GM19395 (cell line): ENCODE measurements at regions not wholly inside any gene's neighbourhood (a gene's known extent, or its start where the extent isn't known, plus 50 kb on each side); places are given as distances from the start of the nearest gene placed in this dataset.

Experiments used
- ATAC-seq: cut with Tn5 transposase; IDR thresholded peaks from one replicate; pipeline ENCODE4 v1.9.1; 2021; ENCODE audit warnings: mild to moderate bottlenecking, moderate library complexity; ENCODE audit not compliant: unreplicated experiment

- ATAC-seq: no peak
Measured at GRCh38 chr11:122285070-122285988, 169.3 kb upstream of the BLID start.

GRCh38 chr11:122280870-122281269 lies 164.9 kb upstream of the BLID start:
- ATAC-seq: no peak

GRCh38 chr11:122279194-122279593 lies 163.2 kb upstream of the BLID start:
- no peak for ATAC-seq

- ATAC-seq: no peak
Measured at GRCh38 chr11:122277493-122277892, 161.5 kb upstream of the BLID start.

GRCh38 chr11:122276221-122276620 lies 160.2 kb upstream of the BLID start:
- no peak for ATAC-seq

GRCh38 chr11:122275508-122275907 lies 159.5 kb upstream of the BLID start:
- ATAC-seq: no peak

GRCh38 chr11:122273476-122274191 lies 157.6 kb upstream of the BLID start:
- ATAC-seq: no peak

GRCh38 chr11:122271745-122272144 lies 155.7 kb upstream of the BLID start:
- ATAC-seq: no peak

GRCh38 chr11:122271137-122271536 lies 155.1 kb upstream of the BLID start:
- no peak for ATAC-seq

GRCh38 chr11:122270535-122270934 lies 154.5 kb upstream of the BLID start:
- no peak for ATAC-seq

GRCh38 chr11:122269824-122270223 lies 153.8 kb upstream of the BLID start:
- no peak for ATAC-seq

GRCh38 chr11:122268601-122269130 lies 152.7 kb upstream of the BLID start:
- ATAC-seq: no peak

- ATAC-seq: no peak
Measured at GRCh38 chr11:122267602-122268001, 151.6 kb upstream of the BLID start.

- no peak for ATAC-seq
Measured at GRCh38 chr11:122265981-122266380, 150.0 kb upstream of the BLID start.

- ATAC-seq: no peak
Measured at GRCh38 chr11:122264121-122264520, 148.1 kb upstream of the BLID start.

- ATAC-seq: no peak
Measured at GRCh38 chr11:122261546-122261945, 145.5 kb upstream of the BLID start.

- ATAC-seq: no peak
Measured at GRCh38 chr11:122259195-122259821, 143.3 kb upstream of the BLID start.

GRCh38 chr11:122258446-122259194 lies 142.6 kb upstream of the BLID start:
- ATAC-seq: no peak

- ATAC-seq: no peak
Measured at GRCh38 chr11:122253589-122254231, 137.7 kb upstream of the BLID start.

- no peak for ATAC-seq
Measured at GRCh38 chr11:122248939-122249338, 132.9 kb upstream of the BLID start.
